Effector memory CD8-positive, alpha-beta T cell (primary cell): ENCODE measurements at regions not wholly inside any gene's neighbourhood (a gene's known extent, or its start where the extent isn't known, plus 50 kb on each side); places are given as distances from the start of the nearest gene placed in this dataset.

Source experiments
- ATAC-seq: fragments of 150-1000 bp; cut with Tn5 transposase; replicated peaks from 2 replicates; pipeline ENCODE4 v1.10.0; 2021; ENCODE audit warnings: mild to moderate bottlenecking, moderate library complexity
- DNase-seq, 3 experiments: peaks; one replicate each; pipeline ENCODE4 v3.0.0; 2021
- H3K27ac Mint-ChIP-seq, 2 donors: one replicate each; pipeline ENCODE4 v1.8.0; 2022; ENCODE audit warnings: mild to moderate bottlenecking in 2 of 2, mixed read lengths in 2 of 2, moderate library complexity in 2 of 2
- H3K27me3 Mint-ChIP-seq, 2 donors: one replicate each; pipeline ENCODE4 v1.8.0; 2022; ENCODE audit warnings: mixed read lengths in 2 of 2
- H3K36me3 Mint-ChIP-seq: one replicate; pipeline ENCODE4 v1.8.0; 2022; ENCODE audit warnings: mild to moderate bottlenecking, moderate library complexity, mixed read lengths; ENCODE audit not compliant: insufficient read depth
- H3K4me1 Mint-ChIP-seq, 2 donors: one replicate each; pipeline ENCODE4 v1.8.0; 2022; ENCODE audit warnings: low read depth in 2 of 2, mixed read lengths in 2 of 2
- H3K4me3 Mint-ChIP-seq, 2 donors: one replicate each; pipeline ENCODE4 v1.8.0; 2022; ENCODE audit warnings: mild to moderate bottlenecking in 2 of 2, mixed read lengths in 2 of 2, moderate library complexity in 2 of 2
- H3K9me3 Mint-ChIP-seq, 2 donors: one replicate each; pipeline ENCODE4 v1.8.0; 2022; ENCODE audit warnings: mixed read lengths in 2 of 2

DNA sequence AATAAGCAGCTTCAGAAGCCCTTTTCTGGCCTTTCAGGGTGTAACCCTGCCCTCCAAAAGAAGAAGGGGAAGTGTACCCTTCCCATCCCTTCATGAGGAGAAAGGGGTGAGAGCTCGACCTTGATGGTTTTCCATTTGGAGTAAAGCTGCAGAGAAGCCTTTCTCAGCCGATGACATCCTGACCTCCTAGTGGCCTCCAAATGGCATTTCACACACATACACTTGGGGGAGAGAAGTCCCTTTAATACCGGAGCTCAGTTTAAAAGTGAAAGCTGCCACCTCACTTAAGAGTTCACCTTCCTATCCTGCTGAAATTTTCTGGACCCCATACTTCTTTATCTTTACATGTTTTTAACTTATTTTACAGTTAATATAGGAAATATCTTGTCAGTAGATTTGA is 716.7 kb downstream of the DCDC2C start:
- ATAC-seq: no peak
- no peak overlapping the region for H3K27ac Mint-ChIP-seq
- no peak overlapping the region for H3K4me3 Mint-ChIP-seq
- no peaks in the 10 kb centered on the region for H3K4me1 Mint-ChIP-seq
- H3K9me3 Mint-ChIP-seq: peaks cover 12 to 40% of the 10 kb centered on the region in 2 donors
- no peaks in the 10 kb centered on the region for H3K27me3 Mint-ChIP-seq
- no peak for DNase-seq
- no peaks in the 10 kb centered on the region for H3K36me3 Mint-ChIP-seq

DNA sequence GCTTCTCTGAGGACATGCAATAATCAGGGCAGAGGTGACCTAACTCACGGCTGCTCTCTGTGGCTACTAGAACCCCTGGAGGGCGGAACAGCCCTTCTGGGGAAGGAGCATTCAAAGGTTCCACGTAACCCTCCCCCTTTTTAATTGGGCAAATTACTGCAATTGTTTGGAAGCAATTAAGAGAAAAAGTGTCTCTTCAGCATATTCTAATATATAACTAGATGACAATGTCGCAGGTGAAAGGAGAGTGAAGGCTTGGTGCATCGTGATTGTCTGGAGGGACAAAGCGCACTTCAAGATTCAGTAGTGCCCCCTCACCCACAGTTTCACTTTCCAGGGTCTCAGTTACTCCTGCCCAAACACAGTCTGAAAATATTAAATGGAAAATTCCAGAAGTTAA is 720.8 kb downstream of the DCDC2C start:
- Mint-ChIP-seq H3K27ac (no peak overlapping the region), H3K36me3 (no peaks in the 10 kb centered on the region), H3K9me3 (peaks cover 9 to 24% of the 10 kb centered on the region in 2 donors), H3K4me3 (no peak overlapping the region), H3K27me3 (no peaks in the 10 kb centered on the region), H3K4me1 (no peaks in the 10 kb centered on the region)
- DNase-seq (no peak), ATAC-seq (no peak)

DNA sequence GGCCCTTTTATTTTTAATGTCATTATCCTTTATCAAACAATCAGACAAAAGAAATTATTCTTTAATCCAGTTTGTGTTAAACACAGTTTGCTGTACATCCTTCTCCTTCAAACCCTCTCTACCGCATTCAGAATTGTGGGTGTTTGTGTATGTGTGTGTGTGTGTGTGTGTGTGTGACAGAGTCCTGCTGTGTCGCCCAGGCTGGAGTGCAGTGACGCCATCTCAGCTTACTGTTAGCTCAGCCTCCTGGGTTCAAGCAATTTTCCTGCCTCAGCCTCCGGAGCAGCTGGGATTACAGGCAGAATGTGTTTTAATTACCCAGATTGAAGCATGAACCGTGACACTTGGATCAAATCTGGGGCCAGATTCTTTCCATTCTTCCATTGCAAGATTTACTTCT is 723.7 kb downstream of the DCDC2C start:
- ATAC-seq: no peak
- H3K4me1 Mint-ChIP-seq: no peaks in the 10 kb centered on the region
- H3K9me3 Mint-ChIP-seq: peaks cover 9 to 16% of the 10 kb centered on the region in 2 donors
- no peaks in the 10 kb centered on the region for H3K36me3 Mint-ChIP-seq
- DNase-seq: no peak
- no peaks in the 10 kb centered on the region for H3K27me3 Mint-ChIP-seq
- H3K27ac Mint-ChIP-seq: no peak overlapping the region
- no peak overlapping the region for H3K4me3 Mint-ChIP-seq

DNA sequence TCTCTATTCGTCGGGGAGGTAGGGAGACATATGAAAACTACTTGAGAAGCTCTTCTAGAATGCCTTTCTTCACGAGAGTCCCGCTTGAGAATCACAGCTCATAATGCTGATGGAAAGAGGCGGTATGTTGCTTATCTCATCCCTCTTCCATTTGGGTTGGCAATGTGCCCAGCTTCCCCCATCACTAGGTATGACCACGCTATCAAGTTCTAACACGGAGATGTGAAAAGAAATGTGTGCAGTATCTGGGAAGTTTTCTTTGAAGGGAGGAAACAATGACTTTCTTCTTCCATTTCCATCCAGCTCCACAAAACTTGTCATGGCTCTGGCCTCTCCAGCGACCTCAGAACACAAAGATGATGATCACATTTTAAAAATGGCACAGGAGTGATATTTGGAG is 742.4 kb downstream of the DCDC2C start:
- no peaks in the 10 kb centered on the region for H3K36me3 Mint-ChIP-seq
- peaks cover 0 to 3% of the 10 kb centered on the region in 2 donors for H3K9me3 Mint-ChIP-seq
- H3K27me3 Mint-ChIP-seq: no peaks in the 10 kb centered on the region
- ATAC-seq (no peak), DNase-seq (no peak)
- no peak overlapping the region for H3K27ac Mint-ChIP-seq
- no peaks in the 10 kb centered on the region for H3K4me1 Mint-ChIP-seq
- no peak overlapping the region for H3K4me3 Mint-ChIP-seq

DNA sequence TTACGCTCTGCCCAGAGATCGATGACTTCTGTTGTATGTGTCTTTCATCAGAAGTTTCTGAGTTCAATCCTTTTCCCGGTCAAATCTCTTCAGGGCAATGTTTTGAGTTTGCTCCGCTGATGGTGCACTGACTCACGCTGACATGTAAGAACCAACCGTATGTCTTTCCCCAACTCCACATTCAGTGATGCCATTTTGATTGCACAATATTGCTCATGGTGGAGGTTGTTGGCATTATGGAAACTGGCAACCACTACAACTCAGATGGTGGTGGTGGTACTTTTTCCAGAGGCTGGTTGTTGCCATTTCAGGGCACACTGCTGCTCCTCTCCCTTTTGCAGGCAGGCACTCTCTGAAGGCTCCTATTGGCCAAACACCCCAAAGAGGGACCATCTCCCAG is 751.5 kb downstream of the DCDC2C start:
- Mint-ChIP-seq H3K4me3 (no peak overlapping the region), H3K4me1 (no peaks in the 10 kb centered on the region)
- no peak for ATAC-seq

DNA sequence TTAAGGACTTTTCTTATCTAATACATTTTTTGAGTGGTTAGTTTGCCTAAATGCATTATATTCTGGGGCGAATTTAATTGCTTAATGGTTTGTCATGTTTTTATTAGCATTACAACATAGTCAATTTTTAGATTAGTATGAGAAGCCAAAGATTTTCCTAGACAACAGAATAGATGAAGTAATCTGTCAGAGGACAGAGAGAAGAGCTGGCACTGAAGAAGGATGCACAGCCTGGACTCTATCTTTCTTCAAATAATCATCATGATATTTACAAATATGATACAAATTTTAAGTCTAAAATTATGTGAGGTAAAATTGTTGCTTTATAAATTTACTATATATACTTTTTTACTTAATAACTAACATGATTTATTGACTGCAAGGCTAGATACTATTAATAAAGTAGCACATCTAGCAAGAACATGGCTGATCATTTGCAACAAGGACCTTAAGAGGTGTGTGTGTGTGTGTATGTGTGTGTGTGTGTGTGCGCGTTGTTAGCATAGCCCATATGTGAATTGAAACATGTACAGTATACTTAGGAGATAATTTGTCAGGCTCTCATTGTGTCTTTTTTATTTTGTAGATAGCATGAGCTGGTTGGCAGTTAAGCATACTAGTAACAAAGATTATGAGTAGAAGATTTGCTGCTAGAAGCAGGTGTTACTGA is 752.2 kb downstream of the DCDC2C start:
- no peak overlapping the region for H3K27ac Mint-ChIP-seq
- H3K4me3 Mint-ChIP-seq: no peak overlapping the region
- no peaks in the 10 kb centered on the region for H3K27me3 Mint-ChIP-seq
- no peak for DNase-seq
- no peak for ATAC-seq
- peaks cover 12 to 17% of the 10 kb centered on the region in 2 donors for H3K9me3 Mint-ChIP-seq
- H3K4me1 Mint-ChIP-seq: no peaks in the 10 kb centered on the region
- no peaks in the 10 kb centered on the region for H3K36me3 Mint-ChIP-seq

More for the DNA sequence above, 751.5 kb downstream of the DCDC2C start:
- H3K36me3 Mint-ChIP-seq: no peaks in the 10 kb centered on the region
- peaks cover 12 to 17% of the 10 kb centered on the region in 2 donors for H3K9me3 Mint-ChIP-seq
- no peak overlapping the region for H3K27ac Mint-ChIP-seq
- no peak for DNase-seq
- H3K27me3 Mint-ChIP-seq: no peaks in the 10 kb centered on the region

DNA sequence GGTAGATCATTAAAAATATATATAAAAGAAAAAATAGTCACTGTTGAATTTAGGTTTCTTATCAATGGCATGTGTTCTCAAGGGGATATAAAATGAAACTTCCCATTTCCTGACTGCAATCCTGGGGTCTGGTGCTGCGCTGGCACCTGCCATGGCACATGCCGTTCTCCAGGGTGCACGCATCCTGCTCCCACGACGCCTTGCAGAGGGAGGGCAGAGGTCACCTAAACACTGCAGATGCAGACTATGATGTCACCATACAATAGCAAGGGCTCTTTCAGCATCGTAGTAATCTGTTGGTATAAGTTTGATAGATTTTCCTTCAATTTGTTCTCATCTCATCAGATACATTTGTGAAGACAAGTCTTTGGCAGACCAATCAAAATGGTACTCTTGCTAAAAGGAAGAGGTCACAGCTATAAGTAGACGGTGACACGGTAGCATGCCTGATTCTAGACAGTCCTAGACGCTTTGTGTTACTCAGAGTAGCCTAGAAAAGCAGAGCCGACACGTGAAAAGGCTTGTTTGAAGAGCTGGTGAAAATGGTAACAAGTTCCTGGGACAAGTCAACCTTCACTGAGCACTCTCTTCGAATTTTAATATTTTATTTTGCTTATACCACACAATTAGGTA is 761.4 kb downstream of the DCDC2C start:
- Mint-ChIP-seq H3K4me3 (no peak overlapping the region), H3K9me3 (peaks cover 8 to 17% of the 10 kb centered on the region in 2 donors), H3K27me3 (no peaks in the 10 kb centered on the region), H3K36me3 (no peaks in the 10 kb centered on the region), H3K4me1 (no peaks in the 10 kb centered on the region), H3K27ac (no peak overlapping the region)
- ATAC-seq (no peak), DNase-seq (no peak)

DNA sequence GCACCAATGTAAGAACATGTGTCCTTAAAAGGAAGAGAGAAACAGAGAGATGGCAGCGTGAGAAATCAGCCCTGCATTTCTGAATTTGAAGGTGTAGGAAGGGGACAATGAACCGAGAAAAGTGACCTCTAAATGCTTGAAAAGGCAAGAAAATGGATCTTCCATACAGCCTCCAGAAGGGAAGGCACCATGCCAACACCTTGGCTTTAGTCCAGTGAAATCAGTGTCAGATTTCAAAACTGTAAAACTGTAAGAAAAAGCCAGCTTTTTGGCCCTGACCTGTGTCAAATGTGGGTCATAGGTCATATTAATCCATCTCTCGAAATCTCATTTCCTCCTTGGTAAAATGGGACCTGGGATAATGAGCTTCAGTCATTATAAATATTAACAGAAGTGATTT is 762.3 kb downstream of the DCDC2C start:
- DNase-seq (no peak), ATAC-seq (no peak)
- Mint-ChIP-seq H3K4me3 (no peak overlapping the region), H3K4me1 (no peaks in the 10 kb centered on the region), H3K9me3 (peaks cover 10 to 20% of the 10 kb centered on the region in 2 donors), H3K27me3 (no peaks in the 10 kb centered on the region), H3K36me3 (no peaks in the 10 kb centered on the region), H3K27ac (no peak overlapping the region)

DNA sequence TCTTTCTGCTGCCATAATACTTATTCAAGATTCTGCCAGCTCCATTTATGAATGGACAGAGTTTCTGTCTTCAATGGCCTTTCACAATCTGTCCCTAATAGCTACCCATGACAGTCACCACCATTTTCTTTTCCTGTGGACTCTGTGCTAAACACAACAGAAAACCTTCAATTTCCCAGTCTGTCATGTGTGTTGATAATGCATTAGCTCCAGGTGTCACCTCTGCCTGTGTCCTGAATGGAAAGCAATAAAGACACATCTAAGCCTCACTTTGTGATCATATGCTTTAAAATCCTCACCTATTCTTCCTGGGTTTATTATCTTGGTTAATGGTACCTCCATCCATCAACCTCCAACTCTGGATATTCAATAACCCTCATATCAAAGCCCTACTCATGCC is 772.2 kb downstream of the DCDC2C start:
- DNase-seq (no peak), ATAC-seq (no peak)
- Mint-ChIP-seq H3K4me1 (no peaks in the 10 kb centered on the region), H3K36me3 (no peaks in the 10 kb centered on the region), H3K4me3 (no peak overlapping the region), H3K9me3 (peaks cover 3 to 11% of the 10 kb centered on the region in 2 donors), H3K27ac (no peak overlapping the region), H3K27me3 (no peaks in the 10 kb centered on the region)

DNA sequence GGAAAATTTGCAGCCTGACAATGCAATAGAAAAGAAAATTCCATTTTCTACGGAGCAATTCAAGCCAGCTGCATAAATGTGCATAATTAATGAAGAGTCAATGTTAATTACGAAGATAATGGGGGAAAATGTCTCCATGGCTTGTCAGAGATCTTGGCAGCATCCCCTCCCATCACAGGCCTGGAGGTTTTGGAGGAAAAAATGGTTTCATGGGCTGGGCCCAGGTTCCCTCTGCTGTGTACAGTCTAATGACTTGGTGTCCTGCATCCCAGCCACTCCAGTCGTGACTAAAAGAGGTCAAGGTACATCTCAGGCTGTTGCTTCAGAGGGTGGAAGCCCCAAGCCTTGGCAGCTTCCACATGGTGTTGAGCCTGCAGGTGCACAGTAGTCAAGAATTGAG is 779.7 kb downstream of the DCDC2C start:
- DNase-seq: no peak
- H3K36me3 Mint-ChIP-seq: no peaks in the 10 kb centered on the region
- no peaks in the 10 kb centered on the region for H3K27me3 Mint-ChIP-seq
- ATAC-seq: no peak
- no peak overlapping the region for H3K4me3 Mint-ChIP-seq
- no peaks in the 10 kb centered on the region for H3K4me1 Mint-ChIP-seq
- no peak overlapping the region for H3K27ac Mint-ChIP-seq
- H3K9me3 Mint-ChIP-seq: peaks cover 7 to 24% of the 10 kb centered on the region in 2 donors

DNA sequence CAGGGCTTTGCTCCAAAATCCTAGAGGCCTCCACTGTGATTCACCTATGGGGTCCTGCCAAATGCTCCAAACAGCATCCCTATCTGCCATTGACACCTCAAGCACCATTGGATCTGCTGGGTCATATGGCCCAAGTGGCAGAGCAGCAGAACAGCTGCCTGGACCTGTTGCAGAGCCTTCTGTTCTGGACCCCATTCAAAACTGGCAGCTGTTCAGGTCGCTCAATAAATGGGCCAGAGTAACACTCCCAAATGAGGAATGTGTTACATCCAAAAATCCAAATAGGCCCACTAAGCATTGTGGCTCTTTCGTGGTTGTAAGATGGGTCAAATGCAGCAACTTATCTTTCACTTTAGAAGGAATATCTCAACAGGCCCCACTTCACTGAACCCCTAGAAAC is 783.6 kb downstream of the DCDC2C start:
- peaks cover 13 to 24% of the 10 kb centered on the region in 2 donors for H3K9me3 Mint-ChIP-seq
- ATAC-seq (no peak), DNase-seq (no peak)
- no peaks in the 10 kb centered on the region for H3K4me1 Mint-ChIP-seq
- H3K27ac Mint-ChIP-seq: no peak overlapping the region
- no peak overlapping the region for H3K4me3 Mint-ChIP-seq
- H3K27me3 Mint-ChIP-seq: no peaks in the 10 kb centered on the region
- no peaks in the 10 kb centered on the region for H3K36me3 Mint-ChIP-seq

DNA sequence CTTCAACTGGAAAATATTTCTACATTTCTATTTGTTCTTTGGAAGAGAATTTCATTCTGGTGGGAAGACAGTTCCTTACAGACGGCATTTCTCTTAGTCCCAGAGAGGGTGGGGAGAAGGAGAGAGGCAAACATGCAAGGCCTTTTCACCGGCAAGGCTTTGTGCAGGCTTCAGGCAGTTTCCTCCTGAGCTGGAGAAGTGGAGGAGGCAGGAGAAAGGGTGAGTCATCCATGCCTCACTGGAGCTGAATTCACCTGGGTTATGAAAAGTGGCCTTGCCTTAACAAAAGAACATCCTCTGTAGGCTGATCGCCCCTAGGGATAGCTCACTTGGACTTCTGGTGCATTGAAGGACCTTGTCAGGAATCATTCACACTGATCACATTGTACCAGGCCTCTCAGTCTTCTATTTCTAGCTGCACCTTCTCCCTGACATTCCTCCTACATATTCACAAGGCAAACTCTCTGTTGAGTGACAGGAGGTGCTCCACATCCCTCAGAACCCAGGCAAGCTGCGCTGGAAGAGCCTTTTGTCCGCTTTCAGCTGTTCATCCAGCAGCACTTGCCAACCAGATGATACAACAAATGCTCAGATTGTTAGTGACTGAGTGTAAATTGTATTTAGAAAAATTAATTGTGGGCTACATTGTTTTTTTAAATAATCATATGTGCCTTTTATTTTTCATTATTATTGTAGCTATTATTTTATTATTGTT is 796.1 kb downstream of the DCDC2C start:
- no peak overlapping the region for H3K27ac Mint-ChIP-seq
- no peaks in the 10 kb centered on the region for H3K4me1 Mint-ChIP-seq
- H3K27me3 Mint-ChIP-seq: no peaks in the 10 kb centered on the region
- ATAC-seq: no peak
- no peak overlapping the region for H3K4me3 Mint-ChIP-seq
- H3K9me3 Mint-ChIP-seq: no peaks in the 10 kb centered on the region
- DNase-seq: no peak
- H3K36me3 Mint-ChIP-seq: no peaks in the 10 kb centered on the region

DNA sequence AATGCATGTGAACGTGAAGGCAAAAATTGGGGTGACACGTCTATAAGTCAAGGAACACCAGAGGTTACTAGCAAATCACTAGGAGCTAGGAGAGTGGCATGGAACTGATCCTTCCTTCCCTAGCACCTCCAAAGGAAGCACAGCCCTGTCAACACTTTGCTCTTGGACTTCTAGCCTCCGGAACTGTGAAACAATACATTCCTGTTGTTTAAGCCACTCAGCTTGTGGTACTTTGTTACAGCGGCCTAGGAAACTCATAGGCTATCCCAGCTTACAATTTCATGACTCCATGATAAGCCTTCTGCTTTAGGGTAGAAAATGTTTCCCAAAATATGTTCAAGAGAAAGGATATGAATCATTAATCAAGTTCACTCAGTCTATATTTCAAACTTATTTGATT is 798.1 kb downstream of the DCDC2C start:
- Mint-ChIP-seq H3K4me1 (no peaks in the 10 kb centered on the region), H3K9me3 (peaks cover 3 to 7% of the 10 kb centered on the region in 2 donors), H3K36me3 (no peaks in the 10 kb centered on the region), H3K27me3 (no peaks in the 10 kb centered on the region), H3K4me3 (no peak overlapping the region), H3K27ac (no peak overlapping the region)
- DNase-seq (no peak), ATAC-seq (no peak)
